Endometrium (tissue), 2 donors: ENCODE measurements at regions not wholly inside any gene's neighbourhood (a gene's known extent, or its start where the extent isn't known, plus 50 kb on each side); places are given as distances from the start of the nearest gene placed in this dataset.

Experiments
- FAIRE-seq: peaks from 2 replicates; lab custom pipeline; 2012; peaks lifted over from hg19 to GRCh38; lab: Jason Lieb, UNC
- donor health status: control.
- donor health status: control.

DNA sequence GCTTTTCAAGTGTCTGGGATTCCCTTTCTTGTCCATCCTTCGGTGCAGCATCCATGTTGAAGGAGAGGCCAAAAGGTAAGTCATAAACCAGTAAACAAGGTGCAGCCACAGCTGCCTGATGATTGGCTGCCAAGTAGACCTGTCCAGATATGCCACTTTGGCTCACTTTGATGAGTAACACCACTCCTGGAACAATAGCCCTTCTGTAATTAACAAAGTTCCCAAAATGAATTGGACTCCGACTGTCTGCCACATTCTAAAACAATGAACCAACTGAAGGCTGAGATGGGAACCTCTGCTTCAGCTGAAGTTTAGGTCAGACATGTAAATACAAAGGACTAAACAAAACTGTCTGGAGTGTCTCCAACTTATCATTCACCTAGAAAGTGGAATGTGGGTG, 82.2 kb upstream of the LGALSL start:
- no peak for FAIRE-seq

DNA sequence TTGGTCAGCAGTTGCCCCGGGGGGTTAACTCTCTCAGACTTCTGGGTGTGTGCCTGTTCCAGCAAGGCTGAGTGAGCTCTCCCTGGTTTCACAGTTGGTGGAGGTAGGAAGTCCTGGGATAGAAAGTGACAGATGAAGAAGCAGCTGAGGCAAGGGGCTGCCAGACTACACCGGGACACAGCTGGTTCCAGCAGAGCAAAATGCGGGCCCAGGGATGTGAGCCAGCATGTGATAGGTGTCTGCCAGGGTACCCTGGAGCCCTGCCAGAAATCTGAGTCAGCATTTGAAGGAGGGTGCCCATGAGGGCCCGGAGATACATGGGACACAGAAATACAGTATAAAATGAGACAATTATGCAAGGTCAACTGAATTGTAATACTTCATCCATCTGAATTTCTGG, 79.3 kb upstream of the LGALSL start:
- no peak for FAIRE-seq

DNA sequence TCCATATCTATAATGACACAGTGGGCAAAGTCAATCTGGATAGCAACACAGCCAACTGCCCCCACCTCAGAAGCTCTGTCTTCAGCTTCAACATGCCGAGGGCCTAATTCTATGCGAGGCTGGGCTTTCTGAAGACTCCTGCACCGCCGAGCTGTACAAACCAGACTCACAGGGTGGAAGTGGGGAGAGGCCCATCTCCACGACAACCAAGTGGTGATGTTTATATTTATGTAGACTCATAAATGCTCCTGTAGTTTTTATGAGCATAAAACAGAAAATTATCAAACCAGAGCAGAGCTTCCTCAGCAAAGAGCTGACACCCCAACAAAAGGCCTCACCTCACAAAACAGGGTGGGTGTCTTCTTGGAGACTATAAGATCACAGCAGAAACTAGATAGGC, 77.0 kb upstream of the LGALSL start:
- no peak for FAIRE-seq

DNA sequence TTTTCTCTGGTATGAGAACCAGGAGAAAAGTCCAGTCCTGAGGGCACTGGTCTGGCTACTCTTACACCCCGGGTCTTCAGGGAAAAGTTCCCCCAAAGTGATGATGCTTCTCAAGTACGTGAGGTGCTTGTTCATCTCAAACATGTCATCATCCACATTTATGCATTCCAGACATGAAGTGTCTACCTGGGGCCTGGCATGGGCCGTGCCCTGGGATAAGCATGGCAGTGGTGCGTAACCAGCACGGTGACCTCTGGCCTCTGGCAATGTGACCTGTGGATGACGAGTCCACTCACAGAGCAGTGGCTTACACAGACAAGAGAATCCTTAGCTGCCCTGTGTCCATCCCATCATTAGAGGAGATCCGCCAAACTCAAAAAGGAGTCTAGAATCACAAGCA, 74.8 kb upstream of the LGALSL start:
- FAIRE-seq, result no peak

DNA sequence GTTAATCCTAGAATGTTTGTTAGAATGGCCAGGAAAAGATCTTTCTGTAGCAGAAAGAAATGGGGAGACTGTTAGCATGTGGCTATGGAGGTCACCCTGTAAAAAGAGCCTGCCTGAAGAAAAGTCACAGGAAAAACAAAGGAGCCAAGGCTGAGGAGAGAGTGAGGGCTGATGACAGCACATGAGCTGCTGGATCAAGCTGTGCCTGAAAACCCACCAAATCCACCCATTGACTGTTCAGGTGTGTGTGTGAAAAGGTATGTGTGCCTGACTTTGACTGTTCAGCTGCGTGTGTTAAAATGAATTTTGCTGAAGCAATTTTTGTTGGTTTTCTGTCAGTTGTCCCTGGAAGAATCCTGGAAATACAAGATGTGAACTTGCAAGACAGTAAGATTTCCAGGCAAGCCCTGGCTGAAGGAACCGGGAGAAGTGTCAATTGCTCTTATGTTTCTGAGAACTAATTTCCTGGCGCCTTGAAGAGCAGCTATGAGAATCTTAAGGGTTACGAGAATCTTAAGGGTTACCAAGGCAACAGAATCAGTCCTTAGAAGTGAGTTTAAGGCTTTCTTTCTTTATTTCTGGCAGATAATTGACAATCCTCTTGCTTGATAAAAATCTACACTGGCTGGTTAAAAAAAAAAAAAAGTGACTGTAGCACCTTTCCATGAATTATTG, 73.0 kb upstream of the LGALSL start:
- no peak for FAIRE-seq

DNA sequence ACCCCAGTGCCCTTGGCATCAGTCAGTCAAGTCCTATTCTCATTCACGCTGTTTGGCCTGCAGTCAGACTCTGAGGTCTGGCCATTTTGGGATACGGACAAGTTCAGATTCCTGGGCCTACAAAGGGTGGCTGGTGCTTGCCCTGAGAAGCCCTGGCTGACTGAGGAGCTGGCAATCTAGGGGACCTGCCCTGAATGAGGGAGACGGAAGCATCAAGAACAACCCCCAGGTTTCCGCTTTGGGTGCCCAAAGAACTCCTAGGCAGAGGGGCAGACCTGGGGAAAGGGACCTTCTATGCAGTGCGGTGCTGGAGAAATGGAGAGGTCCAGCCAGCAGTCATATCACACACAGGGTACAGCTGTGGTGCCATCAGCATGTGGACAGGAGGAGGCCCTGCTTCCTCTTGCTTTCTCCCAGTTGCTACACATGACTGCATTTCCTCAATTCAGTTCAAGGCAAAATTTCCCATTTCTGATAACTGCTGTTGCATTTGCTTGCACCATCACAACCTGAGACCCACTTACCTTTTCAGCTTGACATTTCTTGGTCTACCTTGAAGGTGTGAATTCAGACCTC, 70.9 kb upstream of the LGALSL start:
- no peak for FAIRE-seq

DNA sequence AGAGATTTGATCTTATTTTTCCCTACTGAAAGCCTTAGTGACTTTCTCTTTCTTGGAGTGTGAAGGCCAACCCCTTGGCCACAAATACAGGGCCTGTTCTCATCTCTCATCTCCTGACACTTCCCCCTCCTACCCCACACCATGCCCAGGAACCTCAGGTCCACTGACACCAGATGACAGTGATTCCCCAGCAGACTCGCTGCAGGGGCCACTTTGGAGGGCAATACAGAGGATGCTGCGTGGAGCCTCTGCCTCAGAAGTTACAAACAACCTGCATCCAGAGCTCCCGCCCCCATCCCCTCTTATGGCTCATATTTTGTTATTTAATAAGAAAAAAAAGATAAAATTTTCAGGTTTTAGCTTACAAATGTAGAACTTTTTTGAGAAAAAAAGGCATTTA, 70.1 kb upstream of the LGALSL start:
- FAIRE-seq, result no peak

DNA sequence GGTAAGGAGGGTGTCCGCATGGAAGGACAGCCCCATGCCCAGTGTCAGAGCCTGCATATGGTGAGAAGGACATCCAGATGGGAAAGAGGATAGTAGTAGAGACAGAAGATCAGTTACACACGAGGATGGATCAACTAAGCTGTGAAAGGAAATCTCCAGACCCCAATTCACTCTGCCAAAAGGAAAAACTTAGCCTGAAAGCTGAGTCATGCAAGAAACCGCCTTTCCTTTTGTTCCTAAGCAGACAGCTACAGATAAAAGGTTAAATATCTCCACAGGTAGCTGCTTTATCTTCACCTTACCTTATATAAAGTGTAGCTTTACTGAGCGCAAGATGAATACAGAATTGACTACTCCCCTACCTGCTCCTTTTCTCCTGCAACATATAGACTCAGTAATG, 67.3 kb upstream of the LGALSL start:
- FAIRE-seq, result no peak

DNA sequence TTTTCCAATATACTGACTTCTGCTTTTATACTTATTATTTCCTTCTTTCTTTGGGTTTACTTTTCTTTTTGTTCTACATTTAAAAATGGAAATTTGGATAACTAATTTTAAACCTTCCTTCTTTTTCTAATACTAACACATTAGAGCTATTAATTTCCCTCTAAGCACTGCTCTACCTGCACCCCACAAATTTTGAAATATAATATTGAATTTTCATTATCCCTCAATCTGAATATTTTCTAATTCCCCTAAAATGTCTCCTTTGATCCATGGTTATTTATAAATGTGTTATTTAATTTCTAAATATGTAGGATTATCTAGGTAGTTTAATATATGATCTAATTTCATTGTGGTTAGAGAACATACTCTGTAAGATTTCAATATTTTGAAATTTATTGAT, 63.4 kb upstream of the LGALSL start:
- FAIRE-seq, result no peak

DNA sequence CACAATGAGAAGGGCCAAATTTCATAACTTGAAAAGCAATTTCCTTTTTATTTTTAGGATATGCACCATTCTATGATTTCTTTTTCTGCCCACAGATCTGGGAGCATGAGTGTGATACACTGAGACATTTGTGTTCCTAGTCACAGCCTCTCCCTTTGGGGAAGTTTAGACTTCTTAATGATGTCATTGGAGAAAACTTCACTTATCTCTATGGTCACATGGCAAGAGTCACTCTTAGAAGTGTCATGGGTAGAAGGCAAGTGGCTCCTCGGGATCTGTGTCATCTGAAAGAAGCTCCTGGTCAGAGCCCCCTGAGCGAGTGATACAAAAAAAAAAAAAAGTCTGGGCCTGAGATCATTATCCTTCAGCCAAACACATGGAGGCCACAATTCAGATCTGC, 62.5 kb upstream of the LGALSL start:
- no peak for FAIRE-seq

DNA sequence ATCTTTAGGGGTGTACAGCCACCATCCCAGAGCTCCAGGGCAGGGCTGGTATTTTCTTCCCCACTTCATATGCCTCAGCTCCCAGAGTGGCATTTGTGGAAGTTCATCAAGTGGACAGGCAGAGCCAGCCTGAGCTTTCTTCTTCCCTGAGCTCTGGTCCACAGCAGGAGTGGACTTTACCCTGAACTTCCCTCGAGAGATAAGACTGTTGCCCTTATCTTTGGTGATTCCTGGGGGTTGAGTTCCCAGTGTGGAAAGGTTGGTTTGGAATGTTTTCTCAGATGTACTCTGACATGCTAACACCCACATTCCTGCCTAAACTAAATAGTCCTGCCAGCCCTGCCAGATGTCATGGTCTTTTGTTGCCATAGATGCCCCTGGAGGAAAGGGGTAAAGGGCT, 62.0 kb upstream of the LGALSL start:
- FAIRE-seq, result no peak

DNA sequence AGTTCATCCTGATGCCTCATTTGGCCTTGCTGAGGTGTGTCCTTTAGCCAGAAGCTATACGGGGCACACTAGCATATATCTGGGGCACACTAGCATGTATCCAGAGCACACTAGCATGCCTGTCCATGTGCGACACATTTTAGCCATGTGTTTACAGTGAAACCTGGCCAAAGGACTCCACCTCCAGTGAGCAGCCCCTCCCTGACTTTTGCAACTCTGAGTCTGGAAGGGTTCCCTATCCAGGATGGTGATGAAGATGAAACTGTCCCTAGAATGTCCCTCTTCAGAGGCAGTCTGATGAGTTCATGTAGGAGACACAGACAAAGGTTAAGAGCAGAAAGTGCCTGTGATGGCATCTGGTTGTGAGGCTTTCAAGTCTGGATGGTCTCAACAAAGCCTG, 61.4 kb upstream of the LGALSL start:
- no peak for FAIRE-seq

DNA sequence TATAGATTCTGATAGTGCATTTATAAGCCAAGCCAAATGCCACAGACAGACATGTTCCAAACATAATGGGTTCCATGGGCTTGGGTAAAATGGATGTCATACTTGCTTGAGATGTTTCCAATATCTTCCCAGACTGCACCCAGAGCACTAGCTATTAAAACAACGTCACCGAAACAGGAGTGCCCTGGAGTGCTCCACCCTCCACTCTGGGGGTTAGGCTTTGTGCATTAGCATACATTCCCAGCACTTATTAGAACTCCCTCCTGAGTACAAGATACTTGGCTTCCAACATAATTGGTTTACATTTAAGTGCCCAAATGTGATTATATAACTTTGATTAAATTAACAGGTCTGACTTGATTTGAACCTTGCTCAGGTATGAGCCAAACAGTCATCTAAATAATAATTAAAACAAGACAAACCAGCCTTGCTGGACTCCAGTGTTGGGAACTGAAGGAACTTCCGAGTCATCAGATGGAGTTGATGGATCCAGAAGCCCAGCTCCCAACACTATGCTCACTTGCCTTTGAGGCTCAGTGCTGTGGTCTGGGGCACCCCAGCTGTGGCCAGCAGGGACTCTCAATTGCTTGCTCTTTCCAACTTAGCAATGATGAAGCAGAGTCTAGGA, 60.5 kb upstream of the LGALSL start:
- FAIRE-seq, result no peak

DNA sequence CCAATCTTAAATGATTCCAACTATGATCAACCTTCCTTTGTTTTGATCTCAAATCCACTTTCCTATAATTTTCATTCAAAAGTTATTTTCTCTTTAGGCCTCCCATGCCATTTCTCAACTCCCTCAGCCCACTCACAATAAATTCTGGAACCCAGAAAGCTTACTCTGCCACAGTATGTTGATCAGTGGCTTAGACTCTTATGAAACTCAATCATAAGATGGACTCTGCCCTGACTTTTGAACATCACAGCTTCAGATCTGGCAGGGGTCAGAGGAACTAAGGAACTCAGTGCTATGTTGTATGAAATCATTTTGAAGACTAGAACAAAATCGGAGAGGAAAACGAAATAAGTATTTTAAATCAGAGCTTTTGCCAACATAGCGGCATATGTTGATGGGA, 59.8 kb upstream of the LGALSL start:
- FAIRE-seq, result no peak

DNA sequence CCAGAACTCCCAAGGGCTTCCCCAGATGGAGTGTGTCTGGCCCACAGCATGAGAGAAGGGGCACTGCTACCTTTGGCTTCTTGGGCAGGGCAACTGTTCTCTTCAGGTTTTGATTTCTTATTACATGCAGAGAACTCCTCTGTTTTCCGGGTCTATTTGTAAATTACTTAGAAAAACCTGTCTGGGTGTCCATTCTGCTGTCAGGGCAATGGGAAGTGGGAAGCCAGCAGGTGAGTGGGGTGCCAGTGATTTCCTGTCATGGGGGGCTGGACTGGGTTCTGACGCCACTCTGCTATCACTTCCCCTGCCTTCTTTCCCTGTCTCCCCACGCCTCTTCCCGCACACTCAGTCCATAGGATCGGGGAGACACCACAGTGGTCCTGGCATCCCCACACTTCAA, 58.0 kb upstream of the LGALSL start:
- FAIRE-seq, result no peak

DNA sequence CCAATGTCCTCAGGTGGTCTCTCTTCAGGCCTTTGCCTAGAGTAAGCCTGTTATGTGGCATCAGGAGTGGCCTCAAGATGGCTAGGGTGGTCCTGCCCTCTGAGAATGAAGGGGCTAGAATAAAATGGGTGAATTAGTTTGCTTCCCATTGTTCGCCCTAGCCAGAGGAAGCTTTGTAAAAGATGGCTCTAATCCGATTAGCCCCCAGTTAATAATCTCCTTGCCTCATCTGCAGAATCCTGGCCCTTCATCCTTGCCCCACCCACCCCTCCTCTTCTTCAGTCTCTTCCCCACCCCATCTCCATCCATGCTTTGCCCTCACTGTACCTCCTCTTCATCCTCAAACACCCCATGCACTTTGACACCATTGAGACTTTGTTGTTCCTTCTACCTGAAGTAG, 57.4 kb upstream of the LGALSL start:
- no peak for FAIRE-seq

DNA sequence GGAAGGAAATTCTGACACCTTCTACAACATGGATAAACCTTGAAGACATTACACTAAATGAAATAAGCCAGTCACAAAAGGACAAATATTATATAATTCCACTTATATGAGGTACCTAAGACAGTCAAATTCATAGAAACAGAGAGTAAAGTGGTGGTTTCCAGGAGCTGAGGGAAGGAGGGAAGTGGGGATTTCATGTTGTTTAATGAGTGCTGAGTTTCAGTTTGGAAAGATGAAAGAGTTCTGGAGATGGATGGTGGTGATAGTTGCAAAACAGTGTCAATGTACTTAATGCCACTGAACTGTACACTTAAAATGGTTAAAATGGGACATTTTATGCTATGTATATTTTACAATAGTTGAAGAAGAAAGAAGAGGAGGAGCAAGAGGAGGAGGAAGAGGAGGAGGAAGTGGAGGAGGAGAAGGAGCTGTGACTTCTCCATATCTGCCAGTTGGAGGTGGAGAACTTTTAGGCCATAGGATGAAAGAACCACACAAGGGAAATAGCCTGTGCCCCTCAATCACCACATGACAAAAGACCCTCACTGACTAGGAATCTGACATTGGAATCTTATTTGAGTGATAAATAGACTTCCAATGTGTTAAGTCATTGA, 55.3 kb upstream of the LGALSL start:
- FAIRE-seq, result no peak

DNA sequence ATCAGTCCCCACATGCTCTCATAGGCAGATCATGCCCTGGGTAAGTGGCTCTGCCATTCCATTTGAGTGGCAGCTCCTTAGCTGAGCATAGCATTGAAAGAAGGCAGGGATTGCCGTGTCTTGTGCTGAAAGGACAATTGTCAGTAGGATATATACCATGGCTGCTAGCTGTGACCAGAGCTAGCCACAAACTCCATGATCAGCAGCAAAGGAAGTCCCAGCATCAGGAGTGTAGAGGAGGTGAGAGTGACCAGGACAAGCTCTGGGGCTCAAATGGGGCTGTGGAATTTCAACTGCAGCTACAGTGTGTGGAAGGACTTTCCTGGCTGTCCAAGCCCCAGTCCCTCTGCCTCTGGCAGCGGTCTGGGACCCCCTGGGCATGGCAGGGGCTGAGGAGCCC, 54.4 kb upstream of the LGALSL start:
- no peak for FAIRE-seq

DNA sequence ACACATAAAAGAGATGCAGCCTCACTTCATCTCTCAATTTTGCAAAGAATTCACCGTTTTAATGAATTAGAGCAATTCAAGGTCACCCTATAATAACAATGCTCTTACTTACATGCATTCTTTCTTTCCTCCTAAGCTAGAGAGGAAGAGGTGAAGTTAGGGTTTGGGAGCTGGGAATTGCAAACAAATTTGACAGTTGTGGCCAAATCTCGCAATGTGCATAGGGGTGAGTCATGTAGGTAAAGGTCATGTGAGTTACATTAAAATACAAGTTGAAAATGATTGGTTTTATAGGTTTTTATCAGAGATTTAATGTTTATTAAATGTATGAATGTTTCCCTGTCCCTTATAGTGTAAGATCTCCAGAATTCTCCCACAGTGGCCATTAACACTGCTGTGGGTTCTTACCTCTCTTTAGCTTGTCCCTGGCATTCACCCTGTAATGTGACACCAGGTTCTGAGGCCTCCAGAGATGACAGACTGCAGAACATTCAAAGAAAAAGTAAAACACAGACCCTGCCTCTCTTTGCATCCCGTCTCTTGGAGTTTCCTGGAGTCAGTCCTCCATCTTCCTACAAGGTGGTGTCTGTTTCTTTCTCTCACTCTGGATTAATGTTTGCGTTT, 53.7 kb upstream of the LGALSL start:
- FAIRE-seq, result no peak

DNA sequence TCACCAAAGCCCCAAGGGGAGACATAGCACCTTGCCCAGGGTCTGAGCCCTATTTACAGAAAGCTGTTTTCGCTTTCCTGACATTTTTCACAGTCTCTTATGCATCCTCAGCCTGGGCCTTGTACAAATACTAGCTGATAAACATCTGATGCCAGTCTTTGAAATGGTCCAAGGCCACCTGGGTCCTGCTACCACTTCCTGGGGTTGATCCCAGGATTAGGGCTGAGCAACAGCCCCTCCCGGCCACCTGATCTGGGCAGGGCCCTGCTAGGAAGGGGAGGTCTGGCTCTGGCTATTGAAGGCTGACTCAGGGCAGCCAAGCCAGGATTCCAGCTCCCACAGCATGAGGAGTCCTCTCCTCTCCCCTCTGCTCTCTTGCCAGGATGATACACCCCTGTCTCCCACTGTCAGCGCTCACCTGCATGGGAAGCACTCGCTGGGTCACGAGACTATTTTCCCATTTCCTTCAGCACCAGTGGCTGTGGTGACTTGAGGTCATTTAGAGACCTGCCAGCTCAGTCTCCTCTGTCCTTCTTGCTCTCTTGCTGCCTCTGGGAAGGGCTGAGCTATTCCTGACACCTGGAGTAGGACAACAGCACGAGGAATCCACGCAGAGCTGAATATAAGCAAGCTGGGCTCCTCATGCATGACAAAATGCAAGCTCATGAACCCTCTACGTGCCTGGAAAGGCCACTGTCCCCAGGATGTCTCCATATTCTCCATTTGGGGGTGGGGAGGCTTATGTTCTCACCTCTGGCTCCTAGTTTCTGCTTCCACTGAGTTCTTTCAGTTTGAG, 53.0 kb upstream of the LGALSL start:
- FAIRE-seq, result no peak

DNA sequence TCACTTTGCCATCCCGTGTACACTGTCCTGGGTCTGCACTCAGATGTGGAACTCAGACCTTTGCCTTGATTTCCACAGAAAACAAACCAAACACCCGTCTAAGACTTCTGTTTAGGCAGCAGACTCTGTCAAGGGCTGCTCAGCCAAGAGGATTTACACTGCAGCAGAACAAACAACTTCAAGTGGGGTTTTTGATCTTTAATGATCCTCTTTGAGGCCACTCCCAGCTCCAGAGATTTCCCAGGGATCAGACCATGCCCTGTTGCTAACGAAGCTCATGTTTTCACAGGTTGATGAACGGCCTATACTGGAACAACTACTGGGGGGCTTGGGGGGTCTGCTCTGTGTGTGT, 52.5 kb upstream of the LGALSL start:
- no peak for FAIRE-seq

DNA sequence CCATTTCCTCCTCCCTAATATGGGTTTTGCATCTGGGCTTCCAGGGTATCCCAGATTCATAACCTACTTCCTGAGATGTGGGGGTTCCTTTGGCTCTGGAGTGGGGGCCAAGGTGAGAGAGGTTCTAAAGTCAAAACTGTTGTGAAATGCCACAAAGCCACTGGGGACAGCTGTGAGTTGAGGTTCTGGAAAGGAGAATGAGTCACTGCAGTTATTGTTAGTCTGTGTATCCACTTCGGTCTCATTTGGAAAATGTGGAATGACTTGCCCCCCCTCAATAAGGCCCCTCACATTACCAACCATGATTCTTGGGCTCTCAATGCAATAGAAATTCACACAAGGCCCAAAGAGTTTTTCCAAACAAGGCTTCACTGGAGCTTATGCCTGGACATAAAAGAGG, 51.1 kb upstream of the LGALSL start:
- no peak for FAIRE-seq

DNA sequence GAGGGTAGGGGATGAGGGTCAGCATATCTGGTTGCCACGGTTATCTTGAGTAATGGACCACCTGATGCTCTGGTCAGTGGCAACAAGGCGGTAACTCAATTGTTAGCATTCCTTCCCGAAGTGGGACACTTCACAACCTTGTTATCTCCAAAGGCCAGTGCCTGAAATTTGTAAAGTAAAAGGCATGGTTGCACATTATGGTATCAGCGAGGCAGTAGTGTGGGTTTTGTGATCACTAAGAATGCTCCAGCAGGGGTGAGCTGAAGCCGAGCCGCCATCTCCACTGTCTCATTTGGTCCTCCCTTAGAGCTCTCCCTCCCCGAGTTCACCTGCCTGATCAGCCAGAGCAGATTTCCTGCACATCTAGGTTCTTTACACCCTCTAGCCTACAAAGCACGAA, 50.5 kb upstream of the LGALSL start:
- no peak for FAIRE-seq
